WTC11 (cell line): ENCODE measurements at regions not wholly inside any gene's neighbourhood (a gene's known extent, or its start where the extent isn't known, plus 50 kb on each side); places are given as distances from the start of the nearest gene placed in this dataset.

Source experiments
- CREB1 ChIP-seq: sonication (generic); formaldehyde crosslinking; IDR thresholded peaks from 2 replicates; pipeline ENCODE4 v1.8.0; 2023; ENCODE audit warnings: mild to moderate bottlenecking, missing genetic modification reagents
- SMAD4 ChIP-seq: sonication (generic); formaldehyde crosslinking; IDR thresholded peaks from 2 replicates; pipeline ENCODE4 v1.8.0; 2022; ENCODE audit warnings: mild to moderate bottlenecking, missing genetic modification reagents
- TF ChIP-seq, protein P1 (sequence below): fragments of 250-450 bp; sonication (Bioruptor Pico); IDR thresholded peaks from 2 replicates; pipeline ENCODE4 v2.1.2; 2022; ENCODE audit warnings: mild to moderate bottlenecking, moderate library complexity

DNA sequence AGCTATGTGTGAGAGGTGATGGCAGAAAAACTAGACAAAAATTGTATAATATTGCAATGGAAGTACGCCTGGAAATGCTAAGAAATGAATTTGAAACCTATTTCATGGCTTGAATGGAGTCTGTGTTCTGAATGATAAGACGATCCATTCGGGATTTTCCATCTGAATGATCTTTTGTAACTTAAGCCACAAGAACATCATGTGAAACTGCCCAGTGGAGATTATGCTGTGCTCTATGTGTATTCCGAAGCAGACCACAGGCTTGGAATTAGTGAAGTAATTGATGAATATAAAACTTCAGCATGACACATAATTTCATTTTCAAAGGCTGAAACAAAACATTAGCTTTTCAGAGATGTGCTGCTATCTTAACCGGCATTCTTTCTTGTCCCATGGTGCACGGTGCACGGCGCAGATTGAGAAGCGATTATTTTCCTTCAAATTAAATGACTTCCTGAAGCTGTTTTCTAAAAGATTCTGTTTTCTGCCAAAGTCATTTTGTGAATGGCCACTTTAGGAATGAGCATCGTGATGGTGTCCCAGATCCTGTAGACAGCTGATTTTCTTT lies 652.9 kb downstream of the PLA2G4A start:
- TF ChIP-seq SMAD4 (CRISPR knock-in tag) = no peak
- TF ChIP-seq, protein P1, sequence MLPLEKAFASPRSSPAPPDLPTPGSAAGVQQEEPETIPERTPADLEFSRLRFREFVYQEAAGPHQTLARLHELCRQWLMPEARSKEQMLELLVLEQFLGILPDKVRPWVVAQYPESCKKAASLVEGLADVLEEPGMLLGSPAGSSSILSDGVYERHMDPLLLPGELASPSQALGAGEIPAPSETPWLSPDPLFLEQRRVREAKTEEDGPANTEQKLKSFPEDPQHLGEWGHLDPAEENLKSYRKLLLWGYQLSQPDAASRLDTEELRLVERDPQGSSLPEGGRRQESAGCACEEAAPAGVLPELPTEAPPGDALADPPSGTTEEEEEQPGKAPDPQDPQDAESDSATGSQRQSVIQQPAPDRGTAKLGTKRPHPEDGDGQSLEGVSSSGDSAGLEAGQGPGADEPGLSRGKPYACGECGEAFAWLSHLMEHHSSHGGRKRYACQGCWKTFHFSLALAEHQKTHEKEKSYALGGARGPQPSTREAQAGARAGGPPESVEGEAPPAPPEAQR (CRISPR knock-in tag) = no peak
- no peak for TF ChIP-seq CREB1 (CRISPR knock-in tag)
